CD4-positive, alpha-beta T cell (primary cell): ENCODE measurements at regions not wholly inside any gene's neighbourhood (a gene's known extent, or its start where the extent isn't known, plus 50 kb on each side); places are given as distances from the start of the nearest gene placed in this dataset.

ENCODE experiments used
- ATAC-seq: fragments of 200-7000 bp; cut with Tn5 transposase; one replicate; pipeline ENCODE4 v1.10.0; 2022; ENCODE audit warnings: mild to moderate bottlenecking; ENCODE audit not compliant: poor library complexity
- CTCF ChIA-PET: fragments of 350-600 bp; sonication (Branson Sonifier 250); formaldehyde crosslinking; loops from one replicate; lab custom pipeline; 2021; ENCODE audit warnings: antibody characterized with exemption, inconsistent platforms; lab: Charles Lee
- POLR2A ChIA-PET: fragments of 350-600 bp; sonication (Branson Sonifier 250); formaldehyde crosslinking; loops from one replicate; lab custom pipeline; 2021; ENCODE audit warnings: antibody characterized with exemption, inconsistent platforms; lab: Charles Lee
- DNase-seq, 14 experiments: peaks; one replicate each; pipeline ENCODE4 v3.0.0-alpha.2; 2013 to 2020; ENCODE audit warnings: mixed read lengths in 2 of 14
- H3K27ac ChIP-seq, 2 donors: one replicate each; pipeline versions ENCODE4 v1.5.1 to v1.7.0; 2013; ENCODE audit warnings: low read length in 2 of 2, low read depth in 1 of 2, mild to moderate bottlenecking in 1 of 2
- H3K27me3 ChIP-seq, 2 experiments: 1 replicate in 1 of 2; 2 replicates in 1 of 2; pipeline versions ENCODE4 v1.6.1 to v1.7.0; 2013; ENCODE audit warnings: low read length in 2 of 2, control low read depth in 1 of 2, mild to moderate bottlenecking in 1 of 2, moderate library complexity in 1 of 2; ENCODE audit not compliant: insufficient read depth in 2 of 2, control insufficient read depth in 1 of 2
- H3K36me3 ChIP-seq: one replicate; pipeline ENCODE4 v1.6.1; 2013; ENCODE audit warnings: low read length, control low read depth; ENCODE audit not compliant: insufficient read depth
- H3K4me1 ChIP-seq: one replicate; pipeline ENCODE4 v1.6.1; 2013; ENCODE audit warnings: low read length, control low read depth; ENCODE audit not compliant: insufficient read depth
- H3K4me3 ChIP-seq: one replicate; pipeline ENCODE4 v1.5.1; 2013; ENCODE audit warnings: mild to moderate bottlenecking, low read length, moderate library complexity
- H3K9me3 ChIP-seq, 2 experiments: 1 replicate in 1 of 2; 2 replicates in 1 of 2; pipeline versions ENCODE4 v1.6.1 to v1.7.0; 2013; ENCODE audit warnings: low read length in 2 of 2, mild to moderate bottlenecking in 2 of 2, control low read depth in 1 of 2, moderate library complexity in 1 of 2; ENCODE audit not compliant: control insufficient read depth in 1 of 2, insufficient read depth in 1 of 2
- H3K27ac Mint-ChIP-seq: one replicate; pipeline ENCODE4 v1.8.0; 2020; ENCODE audit warnings: mixed read lengths
- H3K27me3 Mint-ChIP-seq: one replicate; pipeline ENCODE4 v1.8.0; 2021; ENCODE audit warnings: mixed read lengths
- H3K36me3 Mint-ChIP-seq: one replicate; pipeline ENCODE4 v1.8.0; 2021; ENCODE audit warnings: low read depth, mixed read lengths
- H3K4me1 Mint-ChIP-seq: one replicate; pipeline ENCODE4 v1.8.0; 2021; ENCODE audit warnings: low read depth, mixed read lengths
- H3K4me3 Mint-ChIP-seq: one replicate; pipeline ENCODE4 v1.8.0; 2020; ENCODE audit warnings: mild to moderate bottlenecking, mixed read lengths
- H3K9me3 Mint-ChIP-seq: one replicate; pipeline ENCODE4 v1.8.0; 2020; ENCODE audit warnings: mixed read lengths
- intact Hi-C, 2 experiments: fragments of 100-400 bp; cut with DNase I in 1 of 2; cut with micrococcal nuclease in 1 of 2; formaldehyde crosslinking; loops; one replicate each; pipeline versions ENCODE4 v1.15.1 to v1.9.0; 2023 to 2025; cut with DNase I, micrococcal nuclease
- TF ChIP-seq, protein P1 (sequence below): fragments of 200-600 bp; IDR thresholded peaks from one replicate; pipeline ENCODE4 v1.8.0; 2022; ENCODE audit warnings: antibody characterized with exemption, mild to moderate bottlenecking

DNA sequence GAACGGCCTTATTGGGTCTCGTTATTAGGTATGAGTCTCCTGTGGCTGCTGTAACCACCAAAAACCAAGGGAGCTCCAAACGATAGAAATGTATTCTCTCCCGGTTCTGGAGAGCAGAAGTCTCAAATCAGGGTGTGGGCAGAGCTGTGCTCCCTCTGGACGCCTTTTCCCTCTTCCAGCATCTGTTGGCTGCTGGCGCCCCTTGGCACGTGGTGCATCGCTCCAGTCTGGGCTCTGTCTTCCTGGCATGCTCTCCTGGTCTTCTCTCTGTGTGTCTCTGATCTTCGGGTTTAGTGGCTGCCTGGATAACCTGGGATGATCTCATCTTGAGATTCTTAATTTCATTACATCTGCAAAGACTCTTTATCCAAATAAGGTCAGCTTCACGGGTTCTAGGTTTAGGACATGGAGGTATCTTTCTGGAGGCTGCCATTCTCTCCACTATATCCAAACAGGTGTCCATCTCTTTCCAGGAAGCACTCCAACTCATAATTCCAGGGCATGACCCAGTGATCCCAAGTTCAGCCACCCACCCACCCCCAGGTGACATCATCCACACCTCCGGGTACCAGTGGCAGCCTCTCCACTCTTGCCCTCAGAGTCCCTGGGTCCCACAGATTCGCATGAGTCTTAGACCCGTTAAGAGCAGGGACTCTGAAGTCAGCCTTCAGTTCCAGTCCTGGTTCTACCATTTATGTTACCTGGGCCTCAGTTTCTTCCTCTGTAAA, 145.5 kb upstream of the FOXF1 start:
- no peaks in the 10 kb centered on the region for H3K36me3 Mint-ChIP-seq
- ChIA-PET POLR2A (no interaction called here), CTCF (no interaction called here)
- ATAC-seq = no peak
- Histone ChIP-seq H3K4me3 (no peak overlapping the region), H3K27me3 (peaks cover 0 to 9% of the 10 kb centered on the region in 2 experiments), H3K36me3 (no peaks in the 10 kb centered on the region), H3K27ac (no peak overlapping the region), H3K9me3 (peaks cover 0 to 3% of the 10 kb centered on the region in 2 experiments), H3K4me1 (no peaks in the 10 kb centered on the region)
- H3K27ac Mint-ChIP-seq = no peak overlapping the region
- no peaks in the 10 kb centered on the region for H3K9me3 Mint-ChIP-seq
- TF ChIP-seq, protein P1, sequence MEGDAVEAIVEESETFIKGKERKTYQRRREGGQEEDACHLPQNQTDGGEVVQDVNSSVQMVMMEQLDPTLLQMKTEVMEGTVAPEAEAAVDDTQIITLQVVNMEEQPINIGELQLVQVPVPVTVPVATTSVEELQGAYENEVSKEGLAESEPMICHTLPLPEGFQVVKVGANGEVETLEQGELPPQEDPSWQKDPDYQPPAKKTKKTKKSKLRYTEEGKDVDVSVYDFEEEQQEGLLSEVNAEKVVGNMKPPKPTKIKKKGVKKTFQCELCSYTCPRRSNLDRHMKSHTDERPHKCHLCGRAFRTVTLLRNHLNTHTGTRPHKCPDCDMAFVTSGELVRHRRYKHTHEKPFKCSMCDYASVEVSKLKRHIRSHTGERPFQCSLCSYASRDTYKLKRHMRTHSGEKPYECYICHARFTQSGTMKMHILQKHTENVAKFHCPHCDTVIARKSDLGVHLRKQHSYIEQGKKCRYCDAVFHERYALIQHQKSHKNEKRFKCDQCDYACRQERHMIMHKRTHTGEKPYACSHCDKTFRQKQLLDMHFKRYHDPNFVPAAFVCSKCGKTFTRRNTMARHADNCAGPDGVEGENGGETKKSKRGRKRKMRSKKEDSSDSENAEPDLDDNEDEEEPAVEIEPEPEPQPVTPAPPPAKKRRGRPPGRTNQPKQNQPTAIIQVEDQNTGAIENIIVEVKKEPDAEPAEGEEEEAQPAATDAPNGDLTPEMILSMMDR = no peak
- peaks cover 19% of the 10 kb centered on the region for H3K27me3 Mint-ChIP-seq
- no peaks in the 10 kb centered on the region for H3K4me1 Mint-ChIP-seq
- no peak overlapping the region for H3K4me3 Mint-ChIP-seq
- no peak for DNase-seq
- intact Hi-C loops = no loop called here

DNA sequence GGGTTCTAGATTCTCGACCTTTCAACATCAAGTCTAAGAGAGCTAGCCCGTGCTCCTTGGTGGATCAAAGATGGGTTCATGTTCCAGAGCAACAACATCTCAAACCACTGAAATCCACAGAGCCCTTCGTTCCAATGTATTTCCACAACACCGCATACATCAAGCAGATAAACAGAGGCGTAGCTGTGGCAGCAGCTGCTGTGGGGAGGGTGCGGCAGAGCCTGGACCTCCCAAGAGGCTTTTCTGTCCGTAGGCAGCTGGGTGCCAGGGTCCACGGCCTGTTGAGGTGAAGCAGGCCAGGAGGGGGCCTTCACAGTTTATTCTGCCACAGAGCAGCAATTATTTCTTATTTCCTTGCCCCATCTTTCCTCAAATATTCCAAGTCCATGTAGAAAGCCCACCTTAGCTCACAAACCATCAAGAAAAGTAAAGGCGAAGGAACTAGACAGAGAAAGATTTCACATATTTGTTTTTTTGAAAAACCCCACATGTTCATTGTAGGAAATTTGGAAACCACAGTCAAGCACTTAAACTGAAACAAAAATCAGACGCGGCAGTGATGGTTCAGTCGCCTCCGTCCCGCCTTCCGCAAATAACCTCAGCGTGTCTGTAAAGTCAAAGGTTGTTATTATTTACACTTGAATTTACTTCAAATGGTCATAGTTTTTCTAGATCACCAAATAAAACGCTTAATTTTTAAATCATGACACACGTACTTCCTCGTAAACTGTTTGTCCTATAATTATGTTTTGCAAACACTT, 144.6 kb upstream of the FOXF1 start:
- intact Hi-C loops = no loop called here
- Histone ChIP-seq H3K4me1 (no peaks in the 10 kb centered on the region), H3K9me3 (no peaks in the 10 kb centered on the region), H3K27me3 (peaks cover 0 to 9% of the 10 kb centered on the region in 2 experiments), H3K4me3 (no peak overlapping the region), H3K27ac (no peak overlapping the region), H3K36me3 (no peaks in the 10 kb centered on the region)
- TF ChIP-seq, protein P1 = no peak
- Mint-ChIP-seq H3K27me3 (peaks cover 18% of the 10 kb centered on the region), H3K36me3 (no peaks in the 10 kb centered on the region), H3K4me1 (no peaks in the 10 kb centered on the region), H3K9me3 (no peaks in the 10 kb centered on the region), H3K27ac (no peak overlapping the region), H3K4me3 (no peak overlapping the region)
- ChIA-PET POLR2A (no interaction called here), CTCF (no interaction called here)
- no peak for DNase-seq
- no peak for ATAC-seq

DNA sequence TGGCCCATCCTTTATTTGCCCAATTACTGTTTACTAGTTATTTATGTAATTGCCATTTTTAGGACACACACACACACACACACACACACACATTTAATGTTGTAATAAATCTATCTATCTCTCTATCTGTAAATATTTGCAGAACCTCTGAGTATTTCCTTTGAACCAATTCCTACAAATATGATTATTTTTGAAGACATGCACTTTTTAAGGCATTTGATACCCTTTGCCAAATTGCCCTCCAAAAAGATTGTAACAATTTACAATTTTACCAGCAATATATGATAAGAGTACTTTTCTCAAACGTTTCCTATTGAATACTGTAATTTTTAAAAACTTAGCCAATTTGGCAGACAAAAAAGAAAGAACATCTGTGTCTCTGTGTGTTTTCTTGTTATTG, 143.8 kb upstream of the FOXF1 start:
- H3K27me3 Mint-ChIP-seq = peaks cover 12% of the 10 kb centered on the region
- H3K27ac Mint-ChIP-seq = no peak overlapping the region
- H3K9me3 Mint-ChIP-seq = no peaks in the 10 kb centered on the region
- H3K36me3 Mint-ChIP-seq = no peaks in the 10 kb centered on the region
- TF ChIP-seq, protein P1 = no peak
- intact Hi-C loops = no loop called here
- H3K4me3 Mint-ChIP-seq = no peak overlapping the region
- ATAC-seq (no peak), DNase-seq (no peak)
- no peaks in the 10 kb centered on the region for H3K4me1 Mint-ChIP-seq
- peaks cover 0 to 8% of the 10 kb centered on the region in 2 experiments for H3K9me3 ChIP-seq
- H3K36me3 ChIP-seq = no peaks in the 10 kb centered on the region
- no peak overlapping the region for H3K27ac ChIP-seq
- CTCF ChIA-PET = no interaction called here
- H3K4me3 ChIP-seq = no peak overlapping the region
- peaks cover 0 to 9% of the 10 kb centered on the region in 2 experiments for H3K27me3 ChIP-seq
- POLR2A ChIA-PET = no interaction called here
- no peaks in the 10 kb centered on the region for H3K4me1 ChIP-seq
